WTC11 (cell line): ENCODE measurements at regions not wholly inside any gene's neighbourhood (a gene's known extent, or its start where the extent isn't known, plus 50 kb on each side); places are given as distances from the start of the nearest gene placed in this dataset.

Experiments
- ATAC-seq: fragments of 200-7000 bp; cut with Tn5 transposase; 2 replicates; pipeline ENCODE4 v1.10.0; 2021; ENCODE audit warnings: mild to moderate bottlenecking, moderate library complexity
- CTCF ChIA-PET: fragments of 300-600 bp; sonication (Branson Sonifier 250); formaldehyde crosslinking; loops from one replicate; lab custom pipeline; 2021; ENCODE audit warnings: antibody characterized with exemption; lab: Charles Lee
- POLR2A ChIA-PET: fragments of 350-600 bp; sonication (Branson Sonifier 250); formaldehyde crosslinking; loops from one replicate; lab custom pipeline; 2021; ENCODE audit warnings: antibody characterized with exemption; lab: Charles Lee
- DNase-seq: peaks from one replicate; pipeline ENCODE4 v3.0.0; 2021; ENCODE audit warnings: low spot score
- H3K27ac Mint-ChIP-seq: 2 replicates; pipeline ENCODE4 v1.8.0; 2021; ENCODE audit warnings: mixed read lengths
- H3K27me3 Mint-ChIP-seq: 2 replicates; pipeline ENCODE4 v1.8.0; 2021; ENCODE audit warnings: low read depth, mild to moderate bottlenecking, moderate library complexity, mixed read lengths
- H3K36me3 Mint-ChIP-seq: 2 replicates; pipeline ENCODE4 v1.8.0; 2021; ENCODE audit warnings: mixed read lengths
- H3K4me1 Mint-ChIP-seq: 2 replicates; pipeline ENCODE4 v1.8.0; 2022; ENCODE audit warnings: mixed read lengths
- H3K4me3 Mint-ChIP-seq: 2 replicates; pipeline ENCODE4 v1.8.0; 2021; ENCODE audit warnings: mild to moderate bottlenecking, moderate library complexity, mixed read lengths
- H3K9me3 Mint-ChIP-seq: 2 replicates; pipeline ENCODE4 v1.8.0; 2021; ENCODE audit warnings: mixed read lengths
- ARID4B ChIP-seq: sonication (generic); formaldehyde crosslinking; IDR thresholded peaks from 2 replicates; pipeline ENCODE4 v1.8.0; 2023; ENCODE audit warnings: missing genetic modification reagents, mild to moderate bottlenecking, borderline replicate concordance
- CDX4 ChIP-seq: fragments of 250-450 bp; sonication (Bioruptor Pico); IDR thresholded peaks from 2 replicates; pipeline ENCODE4 v1.9.0; 2021; ENCODE audit warnings: moderate library complexity, mild to moderate bottlenecking, inconsistent platforms, borderline replicate concordance
- CREB1 ChIP-seq: sonication (generic); formaldehyde crosslinking; IDR thresholded peaks from 2 replicates; pipeline ENCODE4 v1.8.0; 2023; ENCODE audit warnings: mild to moderate bottlenecking, missing genetic modification reagents
- ESRRA ChIP-seq: sonication (generic); formaldehyde crosslinking; IDR thresholded peaks from 2 replicates; pipeline ENCODE4 v1.8.1; 2022; ENCODE audit warnings: mild to moderate bottlenecking, missing genetic modification reagents, borderline replicate concordance
- FOXP1 ChIP-seq: sonication (generic); formaldehyde crosslinking; IDR thresholded peaks from 2 replicates; pipeline ENCODE4 v1.8.0; 2022; ENCODE audit warnings: missing genetic modification reagents, mild to moderate bottlenecking, moderate library complexity, borderline replicate concordance
- JUN ChIP-seq: sonication (generic); formaldehyde crosslinking; IDR thresholded peaks from 2 replicates; pipeline ENCODE4 v1.8.0; 2023; ENCODE audit warnings: mild to moderate bottlenecking, missing genetic modification reagents
- MYBL2 ChIP-seq: sonication (generic); formaldehyde crosslinking; IDR thresholded peaks from 2 replicates; pipeline ENCODE4 v1.8.1; 2023; ENCODE audit warnings: mild to moderate bottlenecking, moderate library complexity, missing genetic modification reagents
- NFATC4 ChIP-seq: fragments of 250-450 bp; sonication (Bioruptor Pico); IDR thresholded peaks from 2 replicates; pipeline ENCODE4 v1.9.0; 2021; ENCODE audit warnings: mild to moderate bottlenecking
- NR3C1 ChIP-seq: sonication (generic); formaldehyde crosslinking; conservative IDR thresholded peaks from 2 replicates; pipeline ENCODE4 v1.8.1; 2023; ENCODE audit warnings: low read depth, mild to moderate bottlenecking, missing genetic modification reagents
- SMAD3 ChIP-seq: sonication (generic); formaldehyde crosslinking; IDR thresholded peaks from 2 replicates; pipeline ENCODE4 v1.8.0; 2022; ENCODE audit warnings: missing genetic modification reagents, mild to moderate bottlenecking, borderline replicate concordance
- SMAD4 ChIP-seq: sonication (generic); formaldehyde crosslinking; IDR thresholded peaks from 2 replicates; pipeline ENCODE4 v1.8.0; 2022; ENCODE audit warnings: mild to moderate bottlenecking, missing genetic modification reagents
- SP1 ChIP-seq: sonication (generic); formaldehyde crosslinking; conservative IDR thresholded peaks from 2 replicates; pipeline ENCODE4 v1.8.1; 2022; ENCODE audit warnings: missing genetic modification reagents
- TCF7 ChIP-seq: sonication (generic); formaldehyde crosslinking; IDR thresholded peaks from 2 replicates; pipeline ENCODE4 v1.8.0; 2022; ENCODE audit warnings: mild to moderate bottlenecking, low read depth, missing genetic modification reagents, moderate library complexity
- TEAD4 ChIP-seq: sonication (generic); formaldehyde crosslinking; IDR thresholded peaks from 2 replicates; pipeline ENCODE4 v1.8.0; 2022; ENCODE audit warnings: mild to moderate bottlenecking, missing genetic modification reagents
- TP53 ChIP-seq: sonication (generic); formaldehyde crosslinking; IDR thresholded peaks from 2 replicates; pipeline ENCODE4 v1.8.1; 2023; ENCODE audit warnings: mild to moderate bottlenecking, missing genetic modification reagents
- ZBTB21 ChIP-seq: sonication (generic); formaldehyde crosslinking; IDR thresholded peaks from 2 replicates; pipeline ENCODE4 v1.8.1; 2023; ENCODE audit warnings: mild to moderate bottlenecking, missing genetic modification reagents, borderline replicate concordance
- ZNF138 ChIP-seq: sonication (generic); formaldehyde crosslinking; conservative IDR thresholded peaks from 2 replicates; pipeline ENCODE4 v1.8.1; 2022; ENCODE audit warnings: mild to moderate bottlenecking, moderate library complexity, missing genetic modification reagents
- ZNF317 ChIP-seq: sonication (generic); formaldehyde crosslinking; IDR thresholded peaks from 2 replicates; pipeline ENCODE4 v1.8.1; 2023; ENCODE audit warnings: low read depth, mild to moderate bottlenecking, moderate library complexity, missing genetic modification reagents, borderline replicate concordance
- ZNF396 ChIP-seq: fragments of 250-450 bp; sonication (Bioruptor Pico); IDR thresholded peaks from 2 replicates; pipeline ENCODE4 v1.8.0; 2021; ENCODE audit warnings: mild to moderate bottlenecking, moderate library complexity, borderline replicate concordance
- ZNF416 ChIP-seq: fragments of 250-450 bp; sonication (Bioruptor Pico); IDR thresholded peaks from 2 replicates; pipeline ENCODE4 v1.9.0; 2021; ENCODE audit warnings: mild to moderate bottlenecking, inconsistent platforms
- ZNF671 ChIP-seq: fragments of 250-450 bp; sonication (Bioruptor Pico); IDR thresholded peaks from 2 replicates; pipeline ENCODE4 v1.8.0; 2021; ENCODE audit warnings: mild to moderate bottlenecking
- TF ChIP-seq, protein P1 (sequence below): sonication (generic); formaldehyde crosslinking; IDR thresholded peaks from 2 replicates; pipeline ENCODE4 v1.8.0; 2022; ENCODE audit warnings: mild to moderate bottlenecking, missing genetic modification reagents
- TF ChIP-seq, protein P2 (sequence below): fragments of 250-450 bp; sonication (Bioruptor Pico); conservative IDR thresholded peaks from 2 replicates; pipeline ENCODE4 v1.9.0; 2021; ENCODE audit warnings: mild to moderate bottlenecking
- TF ChIP-seq, protein P3 (sequence below): sonication (generic); formaldehyde crosslinking; IDR thresholded peaks from 2 replicates; pipeline ENCODE4 v1.8.0; 2022; ENCODE audit warnings: mild to moderate bottlenecking, missing genetic modification reagents

DNA sequence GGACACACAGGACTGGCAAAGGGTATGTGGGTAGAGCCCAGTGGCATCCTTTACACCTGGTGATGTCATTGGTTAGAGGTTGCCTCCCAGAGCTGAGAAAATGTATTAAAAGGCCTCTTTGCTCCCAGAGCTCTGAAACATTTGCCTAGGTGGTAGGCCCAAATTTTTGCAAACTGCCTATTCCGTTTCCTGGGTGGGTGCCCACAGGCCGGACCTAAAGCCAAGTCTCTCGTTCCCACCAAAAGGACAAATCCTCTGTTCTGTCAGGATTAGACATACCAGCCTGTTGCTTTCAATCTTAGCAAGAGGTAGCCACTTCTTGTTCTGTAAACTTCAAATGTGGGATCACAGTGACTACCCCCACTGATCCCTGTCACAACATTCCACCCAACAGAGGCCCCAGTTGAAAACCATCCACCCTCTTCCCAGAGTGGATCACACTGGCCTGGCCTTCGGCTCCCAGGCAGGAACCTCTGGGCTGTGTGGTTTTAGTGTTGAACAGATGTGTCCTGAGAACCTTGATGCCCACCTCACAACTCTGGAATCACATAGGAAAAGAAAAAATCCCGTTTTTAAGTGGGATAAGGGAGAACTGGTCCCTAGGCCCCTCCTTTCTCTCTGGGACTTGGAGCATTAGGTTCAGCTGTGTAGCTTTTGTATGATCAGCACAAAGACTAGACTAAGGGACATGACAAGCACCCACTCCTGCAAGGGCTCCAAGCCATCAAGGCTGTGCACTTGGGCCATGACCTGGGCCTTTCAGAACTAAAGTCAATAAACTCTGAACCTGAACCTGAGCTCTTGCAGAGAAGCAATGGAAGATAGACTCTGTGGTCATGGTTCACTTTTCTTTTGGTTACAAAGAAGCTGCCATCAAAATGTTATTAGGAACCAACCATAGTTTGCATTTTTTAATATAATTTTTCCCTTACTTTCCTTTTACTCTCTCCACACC is 211.3 kb downstream of the CYP26B1 start:
- POLR2A ChIA-PET: no interaction called here
- Mint-ChIP-seq H3K27ac (no peak overlapping the region), H3K27me3 (no peaks in the 10 kb centered on the region), H3K9me3 (no peaks in the 10 kb centered on the region), H3K4me3 (no peak overlapping the region), H3K4me1 (no peaks in the 10 kb centered on the region), H3K36me3 (no peaks in the 10 kb centered on the region)
- DNase-seq (no peak), ATAC-seq (no peak)
- CTCF ChIA-PET: interaction anchor here (1.1 to 2.8 kb wide), 4 partner anchors 12 to 214 kb away, joined by 3 to 15 read pairs (median 4); no protein-coding TSS in a partner anchor
- TF ChIP-seq ZNF671 (CRISPR knock-in tag): no peak
- TF ChIP-seq TCF7 (CRISPR knock-in tag): no peak
- no peak for TF ChIP-seq MYBL2
- no peak for TF ChIP-seq ZNF138 (CRISPR knock-in tag)
- no peak for TF ChIP-seq ZBTB21 (CRISPR knock-in tag)
- TF ChIP-seq SMAD4 (CRISPR knock-in tag): no peak
- no peak for TF ChIP-seq TP53 (CRISPR knock-in tag)
- TF ChIP-seq FOXP1 (CRISPR knock-in tag): no peak
- no peak for TF ChIP-seq NFATC4 (CRISPR knock-in tag)
- no peak for TF ChIP-seq ARID4B (CRISPR knock-in tag)
- TF ChIP-seq CDX4 (CRISPR knock-in tag): no peak
- TF ChIP-seq ESRRA (CRISPR knock-in tag): no peak
- no peak for TF ChIP-seq JUN (CRISPR knock-in tag)
- TF ChIP-seq, protein P1, sequence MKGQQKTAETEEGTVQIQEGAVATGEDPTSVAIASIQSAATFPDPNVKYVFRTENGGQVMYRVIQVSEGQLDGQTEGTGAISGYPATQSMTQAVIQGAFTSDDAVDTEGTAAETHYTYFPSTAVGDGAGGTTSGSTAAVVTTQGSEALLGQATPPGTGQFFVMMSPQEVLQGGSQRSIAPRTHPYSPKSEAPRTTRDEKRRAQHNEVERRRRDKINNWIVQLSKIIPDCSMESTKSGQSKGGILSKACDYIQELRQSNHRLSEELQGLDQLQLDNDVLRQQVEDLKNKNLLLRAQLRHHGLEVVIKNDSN: no peak
- TF ChIP-seq ZNF317 (CRISPR knock-in tag): no peak

DNA sequence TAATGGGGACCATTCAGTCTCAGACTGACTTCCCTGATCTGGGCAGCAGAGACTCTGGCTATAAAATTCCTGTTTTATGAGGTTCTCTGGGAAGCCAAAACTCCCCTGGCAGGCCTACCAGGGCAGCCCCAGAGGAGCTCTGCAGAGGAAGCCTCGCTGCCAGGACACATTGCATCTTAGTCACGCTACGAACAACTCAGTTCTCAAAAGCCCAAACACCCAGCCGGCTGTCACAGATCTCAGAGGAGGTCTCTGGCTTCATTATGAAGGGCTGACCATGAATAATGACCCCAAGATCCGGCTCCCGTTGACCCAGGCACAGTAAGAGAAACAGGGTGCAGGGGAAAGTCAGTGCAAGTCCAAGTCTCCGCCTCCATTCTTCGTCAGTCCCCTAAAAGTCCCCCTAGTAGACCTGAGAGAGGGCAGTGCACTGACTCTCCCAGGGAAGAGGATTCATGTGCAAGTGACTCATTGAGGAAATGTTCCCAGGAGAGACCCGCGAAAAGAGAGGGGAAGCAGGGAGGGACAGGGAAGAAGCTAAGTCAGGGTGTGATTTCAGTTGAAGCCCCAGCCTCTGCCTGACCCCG is 212.3 kb downstream of the CYP26B1 start:
- ChIA-PET CTCF (interaction anchor here (1.1 to 2.8 kb wide), 3 partner anchors 11 to 215 kb away, joined by 3 to 15 read pairs (median 4); no protein-coding TSS in a partner anchor), POLR2A (no interaction called here)
- Mint-ChIP-seq H3K36me3 (no peaks in the 10 kb centered on the region), H3K27me3 (no peaks in the 10 kb centered on the region), H3K27ac (no peak overlapping the region), H3K9me3 (no peaks in the 10 kb centered on the region), H3K4me1 (no peaks in the 10 kb centered on the region), H3K4me3 (no peak overlapping the region)
- DNase-seq (no peak), ATAC-seq (no peak)
- TF ChIP-seq CREB1 (CRISPR knock-in tag) (no peak), TEAD4 (CRISPR knock-in tag) (no peak), TCF7 (CRISPR knock-in tag) (no peak), NR3C1 (CRISPR knock-in tag) (no peak), ZNF396 (CRISPR knock-in tag) (no peak), TP53 (CRISPR knock-in tag) (no peak), SMAD3 (CRISPR knock-in tag) (no peak), FOXP1 (CRISPR knock-in tag) (no peak), ZNF416 (CRISPR knock-in tag) (no peak), MYBL2 (no peak), NFATC4 (CRISPR knock-in tag) (no peak), SP1 (CRISPR knock-in tag) (no peak)
- TF ChIP-seq, protein P2, sequence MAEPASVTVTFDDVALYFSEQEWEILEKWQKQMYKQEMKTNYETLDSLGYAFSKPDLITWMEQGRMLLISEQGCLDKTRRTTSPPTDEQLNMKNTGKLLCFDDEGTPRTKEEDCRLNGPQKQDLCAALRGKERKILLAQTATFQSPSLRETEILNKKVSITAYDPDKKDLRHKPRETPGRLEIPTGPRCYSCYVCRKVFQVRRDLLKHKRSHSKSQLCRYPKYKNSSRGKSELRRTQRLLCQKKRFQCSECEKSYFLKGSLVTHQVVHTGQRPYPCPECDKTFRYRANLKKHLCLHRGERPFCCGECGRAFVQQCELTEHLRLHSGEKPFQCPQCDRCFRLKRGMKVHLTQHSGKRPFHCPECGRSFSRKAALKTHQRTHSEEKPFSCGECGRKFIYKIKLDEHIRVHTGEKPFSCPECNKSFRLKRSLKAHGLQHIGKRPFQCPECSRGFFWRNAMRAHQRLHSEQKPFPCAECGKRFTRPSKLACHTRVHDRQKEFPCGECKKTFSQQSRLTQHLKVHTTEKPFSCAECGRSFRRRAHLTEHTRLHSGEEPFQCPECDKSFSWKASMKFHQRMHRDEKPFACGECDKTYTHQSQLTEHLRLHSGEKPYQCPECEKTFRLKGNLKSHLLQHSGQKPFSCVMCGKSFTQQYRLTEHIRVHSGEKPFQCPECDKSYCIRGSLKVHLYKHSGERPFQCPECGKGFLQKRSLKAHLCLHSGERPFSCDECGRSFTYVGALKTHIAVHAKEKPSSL (CRISPR knock-in tag): no peak
- TF ChIP-seq, protein P3, sequence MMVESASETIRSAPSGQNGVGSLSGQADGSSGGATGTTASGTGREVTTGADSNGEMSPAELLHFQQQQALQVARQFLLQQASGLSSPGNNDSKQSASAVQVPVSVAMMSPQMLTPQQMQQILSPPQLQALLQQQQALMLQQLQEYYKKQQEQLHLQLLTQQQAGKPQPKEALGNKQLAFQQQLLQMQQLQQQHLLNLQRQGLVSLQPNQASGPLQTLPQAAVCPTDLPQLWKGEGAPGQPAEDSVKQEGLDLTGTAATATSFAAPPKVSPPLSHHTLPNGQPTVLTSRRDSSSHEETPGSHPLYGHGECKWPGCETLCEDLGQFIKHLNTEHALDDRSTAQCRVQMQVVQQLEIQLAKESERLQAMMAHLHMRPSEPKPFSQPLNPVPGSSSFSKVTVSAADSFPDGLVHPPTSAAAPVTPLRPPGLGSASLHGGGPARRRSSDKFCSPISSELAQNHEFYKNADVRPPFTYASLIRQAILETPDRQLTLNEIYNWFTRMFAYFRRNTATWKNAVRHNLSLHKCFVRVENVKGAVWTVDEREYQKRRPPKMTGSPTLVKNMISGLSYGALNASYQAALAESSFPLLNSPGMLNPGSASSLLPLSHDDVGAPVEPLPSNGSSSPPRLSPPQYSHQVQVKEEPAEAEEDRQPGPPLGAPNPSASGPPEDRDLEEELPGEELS (CRISPR knock-in tag): no peak
